Ammon's horn (tissue), 1 donor: ENCODE measurements at regions not wholly inside any gene's neighbourhood (a gene's known extent, or its start where the extent isn't known, plus 50 kb on each side); places are given as distances from the start of the nearest gene placed in this dataset.

Experiments used
- DNase-seq: peaks from one replicate; pipeline ENCODE4 v3.0.0-alpha.2; 2016; ENCODE audit warnings: low spot score

- no peak for DNase-seq
Observed at GRCh38 chr10:78298835-78299234, 265.2 kb downstream of the RPS24 start.

GRCh38 chr10:78299851-78300468 lies 266.3 kb downstream of the RPS24 start:
- peak; percentile 68 for DNase-seq

- no peak for DNase-seq
Observed at GRCh38 chr10:78300526-78300925, 266.9 kb downstream of the RPS24 start.

- DNase-seq, result no peak
Observed at GRCh38 chr10:78301481-78301880, 267.8 kb downstream of the RPS24 start.

- DNase-seq, result no peak
Observed at GRCh38 chr10:78301891-78302738, 268.5 kb downstream of the RPS24 start.

- no peak for DNase-seq
Observed at GRCh38 chr10:78302739-78302988, 269.0 kb downstream of the RPS24 start.

GRCh38 chr10:78302989-78303854 lies 269.6 kb downstream of the RPS24 start:
- DNase-seq, result peak; percentile 96

- no peak for DNase-seq
Observed at GRCh38 chr10:78304091-78305045, 270.7 kb downstream of the RPS24 start.

- DNase-seq, result no peak
Observed at GRCh38 chr10:78305311-78305710, 271.6 kb downstream of the RPS24 start.

- DNase-seq, result no peak
Observed at GRCh38 chr10:78306358-78306757, 272.7 kb downstream of the RPS24 start.

- DNase-seq, result peak; percentile 39
Observed at GRCh38 chr10:78307576-78307975, 273.9 kb downstream of the RPS24 start.

- DNase-seq, result no peak
Observed at GRCh38 chr10:78309536-78310237, 276.0 kb downstream of the RPS24 start.

GRCh38 chr10:78310481-78311080 lies 276.9 kb downstream of the RPS24 start:
- no peak for DNase-seq

GRCh38 chr10:78312197-78313047 lies 278.8 kb downstream of the RPS24 start:
- no peak for DNase-seq

GRCh38 chr10:78313048-78313381 lies 279.4 kb downstream of the RPS24 start:
- DNase-seq, result no peak

- no peak for DNase-seq
Observed at GRCh38 chr10:78313636-78314035, 280.0 kb downstream of the RPS24 start.

- no peak for DNase-seq
Observed at GRCh38 chr10:78314651-78315050, 281.0 kb downstream of the RPS24 start.

- no peak for DNase-seq
Observed at GRCh38 chr10:78316451-78316931, 282.8 kb downstream of the RPS24 start.

GRCh38 chr10:78318305-78318704 lies 284.6 kb downstream of the RPS24 start:
- no peak for DNase-seq

- no peak for DNase-seq
Observed at GRCh38 chr10:78319371-78319770, 285.7 kb downstream of the RPS24 start.
